NCI-H146 treated with DMSO at 0.1 percent for 48 hours (cell line): ENCODE measurements at regions not wholly inside any gene's neighbourhood (a gene's known extent, or its start where the extent isn't known, plus 50 kb on each side); places are given as distances from the start of the nearest gene placed in this dataset.
A peak's percentile ranks its signal among the peaks of the same experiment; 100 is the strongest.

Experiments
- DNase-seq: peaks from one replicate; lab custom pipeline; 2025; ENCODE audit not compliant: unreplicated experiment; lab: John Stamatoyannopoulos, UW

DNA sequence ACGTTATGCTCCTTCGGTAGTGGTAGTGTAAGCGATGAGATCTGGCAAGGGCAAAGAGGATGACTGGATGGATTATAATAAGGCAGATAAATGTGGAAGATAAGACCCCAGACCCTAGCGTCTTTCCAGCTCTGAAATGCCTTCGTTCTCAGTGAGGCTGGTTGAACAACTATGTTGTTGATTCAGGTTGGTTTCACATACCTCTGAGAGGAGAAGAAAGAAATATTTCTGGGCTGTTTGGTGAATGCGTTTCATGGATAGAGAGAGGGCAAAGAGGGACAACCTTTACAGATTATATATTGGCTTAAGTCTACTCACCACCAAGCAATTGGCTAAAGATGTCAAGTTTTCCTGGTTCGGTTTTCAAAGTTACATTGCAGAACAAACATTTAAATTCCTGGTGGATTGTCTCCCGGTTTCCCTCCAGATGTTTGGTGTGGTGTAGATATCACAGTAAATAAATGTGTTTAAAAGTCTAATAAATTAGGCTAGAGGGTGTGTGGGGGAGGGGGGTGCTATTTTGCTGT is 190.1 kb upstream of the GLI2 start:
- DNase-seq: no peak

DNA sequence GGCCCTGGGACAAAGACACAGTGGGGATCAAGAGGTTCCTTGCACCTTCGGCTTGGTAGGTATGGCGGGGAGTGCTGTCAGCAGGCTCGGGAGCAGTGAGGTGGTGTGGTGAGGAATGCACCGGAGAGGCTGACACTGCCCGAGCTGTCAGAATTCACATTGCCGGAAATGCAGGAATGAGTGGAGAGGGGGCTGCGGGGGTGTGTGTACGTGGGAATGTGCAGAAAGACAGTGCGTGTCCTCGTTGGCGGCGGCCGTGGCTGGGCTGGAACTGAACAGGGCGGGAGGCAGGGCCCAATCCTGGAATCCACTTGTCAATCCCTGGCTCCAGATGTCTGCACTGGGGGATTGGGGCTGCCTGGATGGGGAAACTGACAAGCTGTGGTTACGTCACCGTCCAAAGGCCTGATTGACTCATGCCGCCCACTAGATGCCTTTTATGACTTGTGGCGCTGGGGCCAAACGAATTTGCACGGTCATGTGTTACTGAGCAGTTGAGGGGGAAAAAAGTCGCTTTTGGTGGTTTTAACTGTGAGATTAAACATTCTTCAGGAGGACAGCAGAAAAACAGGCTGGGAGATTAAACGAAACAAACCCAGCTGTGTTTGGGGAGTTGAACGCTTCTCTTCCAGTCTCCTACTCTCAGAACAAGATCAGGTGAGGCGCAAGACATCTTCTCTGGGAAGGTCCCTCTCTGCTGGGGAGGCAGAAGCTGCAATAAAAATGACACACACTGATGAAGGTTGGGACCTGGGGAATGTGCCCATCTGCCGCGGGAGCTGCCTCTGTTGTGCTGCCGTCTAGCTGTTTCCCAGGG is 189.4 kb upstream of the GLI2 start:
- DNase-seq: no peak

DNA sequence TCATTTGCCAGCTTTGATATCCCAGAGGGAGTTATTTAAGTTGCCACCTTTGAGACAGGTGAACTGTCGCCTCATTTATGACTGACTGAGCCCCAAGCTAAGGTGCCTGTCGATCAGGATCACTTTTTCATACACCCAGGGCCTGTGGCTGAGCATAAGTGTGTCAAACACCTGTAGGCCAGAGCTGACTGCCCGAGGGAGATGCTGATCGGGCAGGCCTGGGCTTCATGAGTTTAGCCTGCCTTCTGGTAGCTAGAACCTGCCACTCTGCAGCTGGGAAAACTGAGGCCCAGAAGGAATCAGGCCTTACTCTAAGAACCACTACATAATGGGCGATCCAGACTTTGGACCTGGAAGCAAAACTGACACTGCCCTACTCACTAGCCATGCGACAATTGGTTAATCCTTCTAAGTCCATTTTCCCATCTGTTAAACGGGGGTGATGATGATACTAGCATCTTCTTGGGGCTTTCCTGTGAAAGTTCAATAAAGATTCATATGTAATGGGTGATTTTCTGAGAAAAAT is 188.7 kb upstream of the GLI2 start:
- no peak for DNase-seq

DNA sequence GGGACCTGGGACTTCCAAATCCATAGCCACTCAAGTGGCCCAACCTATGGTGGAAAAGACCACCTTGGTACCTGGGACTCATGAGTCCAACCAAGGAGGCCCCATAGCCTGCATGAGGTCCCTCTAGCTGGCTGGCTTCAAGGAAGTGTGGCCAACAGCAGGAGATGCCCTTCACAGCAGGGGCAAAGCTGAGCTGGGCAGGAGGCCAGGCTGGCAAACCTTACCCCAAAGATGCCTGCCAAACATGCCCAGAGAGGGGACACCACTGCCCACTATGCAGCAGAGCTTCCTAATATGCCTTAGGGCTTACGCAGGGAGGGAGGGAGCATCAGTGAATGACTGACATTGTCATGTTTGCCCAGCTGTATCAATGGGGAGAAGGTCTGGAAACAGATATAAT is 188.0 kb upstream of the GLI2 start:
- no peak for DNase-seq

DNA sequence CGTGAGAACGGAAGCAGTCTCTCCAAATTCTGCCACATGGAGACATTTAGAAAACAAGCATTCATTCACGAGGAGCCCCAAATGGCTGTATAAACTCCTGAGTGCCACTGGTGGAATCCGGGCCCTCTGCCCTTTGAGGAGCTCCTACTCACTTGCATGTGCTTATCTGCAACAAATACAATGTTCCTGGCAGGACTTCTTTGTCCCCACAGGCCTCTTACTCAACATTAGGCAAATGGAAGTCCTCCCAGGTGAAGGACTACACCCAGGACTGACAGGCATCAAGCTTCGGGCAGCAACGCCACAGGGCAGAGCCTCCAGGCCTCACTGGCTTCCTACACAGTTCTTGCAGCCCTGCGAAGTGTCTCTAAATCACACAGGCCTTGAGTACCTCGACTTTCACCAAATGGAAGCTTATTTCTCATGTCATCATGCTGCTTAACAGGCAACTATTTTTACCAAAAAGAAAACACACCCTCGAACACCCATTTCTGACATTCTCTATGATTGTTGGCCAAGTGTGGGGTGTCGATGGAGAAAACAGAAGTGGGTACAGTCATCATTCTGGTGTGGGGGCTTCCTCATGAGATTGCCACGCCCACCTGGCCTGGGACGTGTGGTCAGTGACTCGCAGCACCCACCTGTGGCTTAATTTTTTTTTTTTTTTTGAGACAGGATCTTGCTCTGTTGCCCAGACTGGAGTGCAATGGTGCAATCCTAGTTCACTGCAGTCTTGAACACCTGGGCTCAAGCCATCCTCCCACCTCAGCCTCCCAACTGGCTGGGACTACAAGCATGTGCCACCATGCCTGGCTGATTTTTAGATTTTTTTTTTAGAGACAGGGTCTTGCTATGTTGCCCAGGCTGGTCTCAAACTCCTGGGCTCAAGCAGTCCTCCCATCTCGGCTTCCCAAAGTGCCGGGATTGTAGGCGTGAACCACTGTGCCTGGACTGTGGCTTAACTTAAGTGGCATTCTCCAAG is 186.8 kb upstream of the GLI2 start:
- DNase-seq: no peak

DNA sequence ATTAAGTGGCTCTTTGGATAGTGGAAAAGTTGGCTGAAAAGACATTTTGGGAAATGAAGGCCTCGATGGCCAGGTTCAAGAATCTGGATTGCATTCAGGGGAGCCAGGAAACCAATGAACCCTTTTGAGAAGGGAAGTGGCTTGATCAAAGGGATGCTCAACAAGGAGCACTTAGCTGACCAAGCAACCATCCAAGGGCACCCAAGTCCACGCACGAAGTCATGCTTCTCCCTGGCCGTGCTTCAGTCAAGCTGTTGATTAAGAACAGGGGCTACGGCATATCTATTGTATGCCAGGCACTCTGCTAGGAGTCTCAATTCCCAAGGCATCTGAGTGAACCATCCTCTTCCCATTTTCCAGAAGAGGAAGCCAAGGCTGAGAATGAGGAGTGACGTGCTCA is 185.8 kb upstream of the GLI2 start:
- no peak for DNase-seq

DNA sequence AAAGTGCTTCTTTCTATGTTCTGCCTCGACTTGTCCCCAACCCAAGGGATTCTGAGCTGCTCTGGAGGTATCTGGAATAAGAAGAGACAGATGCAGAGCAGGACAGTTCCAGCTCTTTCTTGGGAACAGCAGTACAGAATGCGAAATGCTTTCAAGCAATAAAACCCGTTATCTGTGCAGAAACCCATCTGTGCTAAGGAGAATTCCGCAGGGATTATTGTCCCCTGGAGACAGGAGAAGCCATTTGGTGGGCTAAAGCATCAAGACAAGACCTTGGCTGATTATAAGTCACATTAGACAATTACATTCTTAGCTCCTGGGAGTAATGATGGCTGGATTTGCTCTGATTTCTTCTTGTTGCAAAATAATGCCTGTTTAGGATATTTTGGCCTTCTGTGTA is 185.4 kb upstream of the GLI2 start:
- no peak for DNase-seq

DNA sequence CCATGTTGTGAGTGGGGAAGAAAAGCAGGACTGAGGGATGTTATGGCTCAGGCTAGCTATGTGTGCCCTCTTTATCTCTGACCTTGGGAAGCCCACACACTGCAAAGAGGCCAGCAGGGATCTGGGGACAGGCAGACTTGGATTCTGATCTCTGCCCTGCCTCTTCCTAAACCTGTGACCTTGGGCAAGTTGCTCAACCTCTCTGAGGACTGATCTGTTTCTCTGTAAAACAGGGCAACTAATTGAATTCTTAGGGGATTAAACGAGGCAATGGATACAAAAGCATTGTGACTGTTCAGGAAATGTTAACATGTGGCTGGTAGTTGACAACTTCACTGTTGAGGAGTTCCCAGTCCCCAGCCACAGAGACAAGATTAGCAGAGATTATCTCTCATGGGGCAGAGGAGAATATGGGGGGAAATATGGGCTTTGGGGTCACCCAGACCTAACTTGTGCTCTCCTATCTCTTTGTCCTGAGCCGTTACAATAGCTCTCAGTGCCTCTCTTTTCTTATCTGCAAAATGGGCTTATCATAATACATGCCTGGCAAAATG is 184.7 kb upstream of the GLI2 start:
- no peak for DNase-seq

DNA sequence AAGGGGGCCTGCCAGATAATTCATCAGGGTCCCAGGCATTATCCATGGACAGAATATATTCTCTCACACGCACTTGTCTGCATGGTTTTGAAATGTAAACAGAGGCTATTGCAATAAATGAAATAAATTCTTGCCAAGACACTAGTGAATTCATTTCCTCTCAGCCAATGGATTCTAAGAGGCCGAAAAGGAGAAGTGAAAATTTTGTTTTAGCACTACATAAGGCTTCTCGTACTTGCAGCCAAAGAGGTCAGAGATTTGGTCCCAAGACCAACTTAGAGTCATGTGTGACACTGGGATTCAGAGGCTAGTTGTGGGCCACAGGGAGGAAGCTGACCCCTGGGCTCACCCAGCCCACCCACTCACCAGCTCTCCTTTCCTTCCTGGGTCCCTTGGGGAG is 184.1 kb upstream of the GLI2 start:
- DNase-seq: no peak

DNA sequence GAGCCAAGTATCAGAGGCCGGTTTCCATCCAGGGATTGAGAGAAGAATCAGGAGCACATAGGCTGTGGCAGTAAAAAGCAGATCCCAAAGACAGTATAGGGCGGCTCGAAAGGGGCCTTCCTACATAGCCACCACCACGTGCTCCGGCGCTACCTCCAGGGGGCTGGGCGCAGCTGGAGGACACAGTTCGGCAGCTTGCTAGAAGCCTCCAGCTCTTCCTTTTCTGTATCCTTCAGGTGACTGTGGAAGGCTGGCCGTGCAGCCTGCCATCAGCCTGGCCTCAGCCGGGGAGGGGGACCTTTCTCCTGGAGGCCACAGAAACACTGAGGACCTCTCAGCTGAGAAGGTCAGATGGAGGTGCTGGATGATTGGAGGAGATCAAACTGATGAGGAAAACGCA is 183.6 kb upstream of the GLI2 start:
- no peak for DNase-seq

DNA sequence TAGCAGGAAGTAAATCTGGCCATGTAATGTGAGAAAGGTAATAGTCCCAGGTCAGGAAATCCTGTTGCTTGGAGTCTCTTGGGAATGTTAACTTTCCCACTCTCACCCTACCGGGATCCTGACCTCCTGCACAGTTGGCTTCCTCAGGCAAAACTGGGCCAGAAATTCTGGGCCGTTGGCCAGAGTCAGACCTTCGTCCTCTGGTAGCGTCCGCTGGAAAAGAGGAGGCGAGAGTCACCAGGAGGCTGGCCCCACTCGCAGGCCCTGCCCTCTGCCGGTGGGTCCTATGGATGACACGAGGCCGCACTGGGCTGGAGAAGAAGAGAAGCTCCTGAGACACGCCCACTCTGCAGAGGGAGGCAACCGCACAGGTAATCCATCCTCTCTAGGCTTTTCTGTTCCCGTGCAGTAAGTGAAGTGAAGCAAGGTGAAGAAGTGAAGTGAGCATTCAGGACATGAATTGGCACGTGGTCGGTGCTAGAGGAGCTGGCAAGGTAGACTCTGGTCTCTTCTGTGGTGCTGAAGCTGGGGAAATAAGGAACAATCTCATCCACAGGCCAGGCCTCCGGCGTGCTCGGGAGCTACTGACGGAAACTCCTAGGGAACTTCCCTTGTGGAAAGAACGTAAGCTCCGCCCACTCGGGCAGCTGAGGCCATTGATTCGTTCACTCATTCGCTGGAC is 182.7 kb upstream of the GLI2 start:
- peak; percentile 15 for DNase-seq

DNA sequence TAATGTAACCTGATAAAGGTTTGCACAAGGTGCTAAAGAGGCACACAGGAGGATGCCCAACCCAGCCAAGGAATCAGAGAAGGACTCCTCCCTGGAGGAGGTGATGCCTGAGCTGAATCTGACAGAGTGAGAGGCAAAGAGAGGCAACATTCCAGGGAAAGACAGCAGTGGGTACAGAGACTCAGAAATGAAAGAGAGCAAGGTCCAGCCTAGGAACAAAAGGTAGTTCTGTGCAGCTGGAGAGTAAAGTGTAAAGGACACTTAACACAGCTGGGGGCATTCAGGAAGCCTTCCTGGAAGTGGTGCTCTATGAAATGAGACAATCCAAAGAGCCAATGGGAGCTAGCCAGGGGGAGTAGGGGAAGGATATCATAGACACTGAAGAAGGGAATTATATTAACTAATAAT is 181.0 kb upstream of the GLI2 start:
- no peak for DNase-seq

DNA sequence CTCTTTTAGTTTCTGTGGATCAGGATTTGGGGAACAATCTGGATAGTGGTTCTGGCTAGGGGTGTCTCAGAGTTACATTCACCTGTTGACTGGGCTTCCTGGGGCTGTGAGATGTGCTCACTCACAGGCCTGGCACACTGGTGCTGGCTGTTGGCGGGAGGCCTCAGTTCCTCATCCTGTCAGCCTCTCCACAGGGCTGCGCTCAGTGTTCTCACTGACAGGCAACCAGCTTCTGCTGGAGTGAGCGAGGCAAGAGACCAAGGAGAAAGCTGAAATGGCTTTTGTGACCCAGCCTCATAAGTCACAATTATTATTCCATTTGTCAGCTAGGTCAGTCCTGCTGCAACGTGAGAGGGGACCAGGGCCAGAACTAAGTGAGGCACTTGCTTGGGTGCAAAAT is 180.6 kb upstream of the GLI2 start:
- DNase-seq: no peak

DNA sequence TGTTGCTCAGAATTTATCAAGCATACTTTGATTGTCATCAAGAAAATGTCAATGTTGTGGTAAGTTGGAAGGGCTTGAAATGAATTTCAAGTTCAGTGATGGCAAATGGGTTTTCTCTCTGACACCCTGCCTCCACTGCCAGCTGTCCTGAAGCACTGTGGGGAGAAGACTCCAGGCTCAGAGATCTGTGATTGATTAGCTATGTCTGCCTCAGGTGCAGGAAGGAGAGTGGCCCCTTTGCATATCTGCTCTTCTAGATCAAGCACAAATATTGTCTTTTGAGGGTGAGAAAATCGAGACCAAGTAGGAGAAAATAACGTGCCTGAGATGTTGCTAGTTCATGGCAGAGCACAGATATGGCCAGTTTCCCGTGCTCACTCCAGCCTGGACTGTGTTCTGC is 178.8 kb upstream of the GLI2 start:
- DNase-seq: no peak

DNA sequence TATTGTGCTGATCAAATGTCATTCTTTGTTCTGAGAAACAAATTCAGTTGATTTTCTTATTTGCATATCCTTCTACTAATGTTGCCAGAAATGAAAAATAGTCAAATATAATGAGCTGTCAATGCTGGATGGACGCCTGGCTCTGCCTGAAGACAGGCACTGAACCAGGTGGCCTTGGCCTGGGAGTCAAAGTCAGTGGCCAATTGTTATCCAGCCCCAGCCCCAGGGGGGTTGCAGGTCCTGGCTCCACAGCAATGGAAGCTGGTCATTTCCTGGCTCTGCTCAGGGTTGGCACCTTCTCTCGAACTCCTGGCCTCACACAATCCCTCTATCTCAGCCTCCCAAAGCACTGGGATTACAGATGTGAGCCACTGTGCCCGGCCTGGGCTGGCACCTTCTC is 176.8 kb upstream of the GLI2 start:
- no peak for DNase-seq

DNA sequence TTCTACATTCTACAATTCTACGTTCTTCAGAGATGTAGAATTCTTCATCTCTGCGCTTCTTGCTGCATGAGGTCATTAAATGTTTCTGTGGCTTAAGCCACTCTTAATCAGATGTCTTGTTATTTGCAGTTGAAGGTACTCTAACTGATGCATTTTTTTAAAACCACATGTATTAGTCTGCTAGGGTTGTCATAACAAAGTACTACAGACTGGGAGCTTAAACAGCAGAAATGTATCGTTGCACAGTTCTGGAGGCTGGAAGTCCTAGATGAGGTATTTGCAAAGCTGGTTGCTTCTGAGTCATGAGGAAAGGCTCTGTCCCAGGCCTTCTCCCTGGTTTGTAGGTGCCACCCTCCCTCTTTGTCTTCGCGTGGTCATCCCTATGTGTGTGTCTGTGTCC is 176.3 kb upstream of the GLI2 start:
- no peak for DNase-seq

DNA sequence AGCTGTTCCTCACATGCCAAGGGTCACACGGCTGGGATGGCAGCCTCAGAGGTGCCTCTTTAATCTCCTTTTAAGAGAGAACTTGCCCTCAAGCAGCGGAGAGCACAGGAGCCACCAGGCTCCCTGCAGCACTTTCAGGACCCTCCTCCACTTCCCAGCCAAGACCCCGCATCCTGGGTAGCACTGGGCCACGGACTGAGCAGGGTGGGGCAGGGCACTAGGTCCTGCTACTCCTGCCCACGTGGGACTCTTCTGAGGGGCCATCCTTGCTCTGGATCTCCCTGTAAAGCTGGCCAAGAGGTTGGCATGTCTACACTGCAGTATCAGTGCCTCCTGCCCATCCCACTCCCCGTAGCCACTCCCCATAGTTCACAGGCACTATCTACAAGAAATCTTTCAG is 175.3 kb upstream of the GLI2 start:
- no peak for DNase-seq

DNA sequence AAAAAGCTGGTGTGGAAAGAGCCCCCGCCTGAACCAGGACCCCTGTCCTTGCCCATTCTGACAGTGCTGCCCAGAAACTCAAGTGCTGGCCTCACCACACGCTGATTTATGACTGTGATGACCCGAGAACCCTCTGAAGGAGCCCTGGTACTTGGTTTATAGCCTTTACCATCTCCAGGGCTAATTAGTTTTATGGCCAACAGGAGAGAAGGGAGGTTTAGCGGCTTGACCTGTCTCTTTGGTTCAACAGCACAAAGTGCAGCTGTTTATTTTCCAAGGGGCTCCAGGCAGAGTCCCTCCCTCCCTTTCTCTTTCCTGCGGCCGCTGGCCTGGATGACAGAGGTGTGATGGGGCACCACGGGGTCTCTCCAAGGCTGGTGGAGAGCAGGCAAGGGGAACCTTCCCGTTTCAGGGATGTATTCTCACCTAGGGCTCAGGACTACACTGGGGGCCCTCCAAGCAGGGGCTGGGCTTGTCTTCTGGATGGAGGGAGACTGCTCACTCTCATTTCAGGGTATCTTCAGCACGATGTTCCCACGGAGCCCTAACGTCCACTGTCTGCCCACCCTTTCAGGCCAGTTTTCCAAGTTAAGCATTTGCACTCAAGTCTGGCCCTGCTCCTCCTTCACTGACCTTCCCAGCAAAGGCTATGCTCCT is 174.2 kb upstream of the GLI2 start:
- DNase-seq: no peak

DNA sequence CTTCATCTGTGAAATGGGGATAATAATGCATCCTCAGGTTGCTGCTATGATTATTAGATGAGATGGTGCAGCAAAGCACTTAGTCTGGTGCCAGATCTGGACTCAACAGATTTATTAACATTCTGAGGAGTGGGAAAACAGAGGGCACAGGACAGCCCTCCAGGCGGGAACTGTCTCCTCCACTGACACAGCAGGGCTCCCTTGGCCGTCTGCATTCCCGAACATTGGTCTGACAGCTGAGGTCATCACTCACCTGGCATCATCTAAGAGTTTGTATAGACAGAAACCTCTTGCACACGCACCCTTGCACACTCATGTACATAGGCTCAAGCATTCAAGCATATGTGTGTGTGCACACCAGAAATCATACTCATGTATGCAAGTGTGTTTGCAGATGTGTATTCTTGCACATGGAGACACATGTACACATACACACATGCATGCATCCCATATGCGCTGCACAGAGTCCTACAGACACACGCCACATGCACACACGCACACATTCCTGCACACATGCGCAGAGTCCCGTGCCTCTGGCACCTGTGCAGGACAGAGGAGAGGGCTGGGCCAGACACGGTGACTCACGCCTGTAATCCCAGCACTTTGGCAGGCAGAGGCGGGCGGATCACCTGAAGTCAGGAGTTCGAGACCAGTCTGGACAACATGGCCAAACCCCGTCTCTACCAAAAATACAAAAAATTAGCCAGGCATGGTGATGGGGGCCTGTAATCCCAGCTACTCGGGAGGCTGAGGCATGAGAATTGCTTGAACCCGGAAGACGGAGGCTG is 173.3 kb upstream of the GLI2 start:
- DNase-seq: no peak

DNA sequence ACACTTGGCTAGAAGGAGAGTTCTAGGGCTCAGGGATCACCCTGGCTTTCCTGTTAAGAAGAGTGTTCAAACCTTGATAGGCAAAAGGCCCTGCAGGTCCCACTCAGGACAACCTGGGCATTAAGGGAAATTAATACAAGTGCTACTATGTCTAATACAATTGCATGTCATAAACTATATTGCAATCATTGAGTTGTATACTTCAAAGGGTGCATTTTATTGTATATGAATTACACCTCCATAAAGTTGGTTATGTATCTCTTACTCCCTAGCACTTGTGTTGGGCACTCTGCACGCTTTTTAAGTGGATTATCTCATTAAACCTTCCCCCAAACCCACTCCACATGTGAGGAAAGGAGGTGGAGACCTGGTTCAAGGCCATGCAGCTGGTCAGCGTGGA is 172.1 kb upstream of the GLI2 start:
- no peak for DNase-seq
